CD4-positive, alpha-beta T cell treated with Interleukin-4 for 1 hour (primary cell): ENCODE measurements at regions not wholly inside any gene's neighbourhood (a gene's known extent, or its start where the extent isn't known, plus 50 kb on each side); places are given as distances from the start of the nearest gene placed in this dataset.
"Not testable (repeated sequence)": the region's sequence is repeated elsewhere in the genome, so short reads cannot be mapped to it uniquely, and the experiment has no call there.

Experiments
- DNase-seq, 2 donors: peaks; one replicate each; pipeline ENCODE4 v3.0.0-alpha.2; 2020 to 2022

DNA sequence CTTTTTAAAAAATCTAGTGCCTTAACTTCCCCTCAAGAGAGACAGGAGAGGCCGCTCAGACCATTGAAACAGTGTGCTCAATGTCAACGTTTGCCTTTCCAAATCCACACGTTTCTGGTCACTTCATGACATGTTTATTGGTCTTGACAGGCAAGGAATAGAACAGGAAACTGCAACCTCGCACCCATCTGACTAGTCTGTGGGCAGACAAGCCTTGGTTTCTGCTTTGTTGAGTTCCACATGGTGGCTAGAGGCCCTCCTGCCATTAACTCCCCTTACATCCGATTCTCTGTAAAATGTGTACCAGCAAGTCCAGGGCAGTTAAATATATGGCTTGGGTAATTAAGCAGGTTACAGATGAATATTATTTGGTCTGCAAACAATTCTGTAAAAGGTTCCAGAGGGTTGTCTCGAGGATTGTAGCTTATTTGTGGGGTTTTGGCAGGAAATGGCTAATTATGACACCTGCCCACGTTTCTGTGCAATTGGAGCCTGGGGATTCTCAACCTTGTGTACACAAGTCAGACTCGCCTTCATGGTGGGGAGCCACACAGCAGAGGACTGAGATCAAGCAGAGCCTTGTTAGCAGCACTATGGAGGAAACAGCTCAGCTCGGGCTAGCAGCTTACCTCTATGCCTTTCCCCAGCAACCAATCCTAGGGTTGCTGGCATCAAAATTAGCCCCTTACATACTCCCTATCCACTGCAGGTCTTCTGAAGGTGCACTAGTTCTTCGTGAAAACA, 317.5 kb upstream of the IGF1R start:
- DNase-seq, result no peak

DNA sequence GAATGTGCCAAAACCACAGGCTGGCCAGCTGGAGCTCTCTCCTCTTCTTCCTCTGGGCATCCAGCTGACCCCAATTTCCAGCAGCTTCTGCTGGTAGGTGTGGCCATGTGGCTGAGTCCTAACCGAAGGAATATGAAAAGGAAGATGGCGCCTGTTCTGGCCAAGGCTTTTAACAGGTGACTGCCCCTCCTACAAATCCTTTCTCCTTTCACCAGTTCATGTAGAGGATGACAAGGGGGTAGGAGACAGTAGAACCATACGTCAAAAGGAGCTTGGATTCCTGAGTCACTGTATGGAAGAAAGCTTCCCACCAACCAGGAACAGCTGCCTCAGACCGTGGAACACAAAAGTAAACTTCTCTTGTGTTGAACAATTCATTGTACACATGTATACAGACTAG, 316.7 kb upstream of the IGF1R start:
- no peak for DNase-seq

DNA sequence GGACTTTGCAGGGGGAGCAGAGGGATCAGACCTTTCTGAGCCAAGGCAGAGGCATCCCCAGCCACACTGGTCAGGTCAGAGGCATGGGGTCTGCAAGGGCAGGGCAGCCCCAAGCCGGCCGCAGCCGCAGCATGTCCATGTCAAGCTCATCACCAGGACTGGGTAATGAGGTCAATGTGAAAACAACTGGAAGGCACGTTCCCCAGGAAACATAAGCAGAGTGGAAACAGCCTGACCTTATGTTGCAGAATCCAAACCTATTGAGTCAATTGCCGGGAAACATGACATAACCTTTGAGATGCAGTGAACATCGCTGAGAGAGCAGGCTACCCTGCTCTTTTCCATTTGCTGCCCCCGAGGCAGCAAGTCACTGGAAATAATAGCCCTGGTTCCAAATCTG, 315.1 kb upstream of the IGF1R start:
- no peak for DNase-seq

DNA sequence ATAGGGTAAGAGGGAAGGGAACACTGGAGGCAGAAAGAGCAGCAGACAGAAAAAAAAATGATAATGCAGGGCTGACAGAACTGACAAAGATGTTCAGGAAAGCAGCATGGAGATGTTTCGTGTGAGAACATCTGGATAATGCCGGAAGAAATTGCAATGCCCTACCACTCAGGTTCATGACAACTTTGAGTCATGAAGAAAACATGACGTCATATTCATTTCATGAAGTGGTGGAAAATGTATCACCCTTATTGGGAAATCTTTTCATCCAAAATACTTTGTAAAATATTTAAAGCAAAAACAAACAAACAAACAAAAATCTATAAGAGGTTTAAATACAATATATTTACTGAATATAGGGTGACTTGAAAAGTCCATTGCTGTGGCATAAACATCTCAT, 305.4 kb upstream of the IGF1R start:
- no peak for DNase-seq

DNA sequence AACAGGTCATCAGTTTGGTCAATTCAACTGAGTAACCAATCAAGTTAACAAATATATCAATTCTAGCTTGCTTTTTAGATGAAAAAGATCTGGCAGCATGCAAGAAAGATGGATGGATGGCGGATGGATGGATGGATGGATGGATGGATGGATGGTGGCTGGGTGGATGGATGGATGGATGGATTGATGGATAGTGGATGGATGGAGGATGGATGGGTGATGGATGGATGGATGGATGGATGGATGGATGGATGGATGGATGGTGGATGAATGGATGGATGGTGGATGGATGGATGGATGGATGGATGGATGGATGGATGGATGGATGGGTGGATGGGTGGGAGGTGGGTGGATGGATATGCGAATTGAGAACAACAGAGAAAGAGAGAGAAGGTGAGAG, 303.7 kb upstream of the IGF1R start:
- DNase-seq, result no peak

GRCh38 chr15:98347001-98347400, 301.3 kb upstream of the IGF1R start:
- DNase-seq, result no peak

- DNase-seq, result no peak
Measured at GRCh38 chr15:98347866-98348265, 300.5 kb upstream of the IGF1R start.

DNA sequence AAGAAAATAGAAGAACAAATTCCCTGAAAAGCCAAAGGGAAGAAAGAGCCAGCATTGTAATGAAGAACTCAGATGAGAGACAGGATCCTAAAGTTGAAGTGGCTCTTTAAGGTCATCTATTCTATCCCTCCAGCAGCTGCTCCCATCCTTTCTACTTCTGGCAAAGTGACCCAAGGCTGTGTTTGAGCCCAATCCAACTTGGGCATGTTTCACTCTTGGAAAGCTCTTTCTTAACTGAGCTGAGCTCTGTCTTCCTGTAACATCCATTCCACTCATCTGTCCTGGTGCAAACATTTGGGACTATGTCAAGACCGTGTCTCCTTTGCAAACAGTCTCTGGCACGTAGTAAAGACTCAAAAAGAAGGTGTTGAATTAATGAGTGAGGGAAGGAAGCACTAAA, 298.1 kb upstream of the IGF1R start:
- DNase-seq, result no peak

DNA sequence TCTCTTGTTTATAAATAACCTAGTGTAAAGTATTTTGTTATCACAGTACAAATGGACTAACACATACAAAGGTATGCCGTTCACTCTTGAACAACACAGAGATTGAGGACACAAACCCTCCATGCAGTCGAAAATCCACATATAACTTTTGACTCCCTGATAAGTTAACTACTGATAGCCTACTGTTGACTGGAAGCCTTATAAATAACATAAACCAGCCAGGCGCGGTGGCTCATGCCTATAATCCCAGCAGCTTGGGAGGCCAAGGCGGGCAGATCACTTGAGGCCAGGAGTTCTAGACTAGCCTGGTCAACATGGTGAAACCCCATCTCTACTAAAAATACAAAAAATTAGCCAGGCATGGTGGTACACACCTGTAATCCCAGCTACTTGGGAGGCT, 290.1 kb upstream of the IGF1R start:
- DNase-seq, result not testable (repeated sequence)

GRCh38 chr15:98358971-98359370, 289.4 kb upstream of the IGF1R start:
- no peak for DNase-seq

DNA sequence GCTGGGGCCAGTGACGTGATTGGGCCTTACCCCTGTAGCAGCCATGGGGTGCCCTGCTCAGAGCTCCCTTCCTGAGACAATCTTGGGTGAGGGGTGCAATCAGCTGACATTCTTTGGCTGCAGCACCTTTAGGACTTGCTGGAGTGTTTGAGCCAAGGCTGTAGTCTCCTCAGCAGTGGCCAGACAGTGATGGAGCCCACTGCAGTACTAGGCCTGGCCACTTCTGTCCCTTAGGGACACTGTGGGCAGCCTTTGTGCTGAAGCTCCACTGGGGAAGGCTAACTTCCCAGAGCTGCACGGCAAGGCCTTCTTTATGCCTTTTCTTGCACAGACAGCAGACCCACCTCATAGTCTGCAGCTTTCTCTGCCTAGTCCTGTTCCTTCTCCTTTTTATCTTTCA, 284.9 kb upstream of the IGF1R start:
- no peak for DNase-seq

DNA sequence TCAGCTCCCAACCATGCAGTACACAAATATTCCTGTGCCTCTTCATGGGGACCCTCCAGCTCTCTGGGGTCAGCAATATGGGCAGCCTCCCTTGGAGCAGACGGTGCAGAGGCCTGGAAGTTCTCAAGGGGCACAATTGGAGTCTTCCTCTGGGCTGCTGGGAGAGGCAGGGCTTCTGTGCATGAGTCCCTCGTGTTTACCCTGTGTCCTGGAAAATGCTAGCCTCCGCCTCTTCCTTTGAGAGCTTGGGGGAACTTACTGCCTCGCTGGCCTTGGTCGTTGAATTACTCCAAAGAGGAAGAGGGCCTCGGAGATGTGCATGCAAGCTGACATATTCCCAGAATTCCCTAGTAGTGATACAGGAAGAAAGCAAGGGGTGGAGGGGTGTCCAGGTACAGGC, 284.4 kb upstream of the IGF1R start:
- no peak for DNase-seq

DNA sequence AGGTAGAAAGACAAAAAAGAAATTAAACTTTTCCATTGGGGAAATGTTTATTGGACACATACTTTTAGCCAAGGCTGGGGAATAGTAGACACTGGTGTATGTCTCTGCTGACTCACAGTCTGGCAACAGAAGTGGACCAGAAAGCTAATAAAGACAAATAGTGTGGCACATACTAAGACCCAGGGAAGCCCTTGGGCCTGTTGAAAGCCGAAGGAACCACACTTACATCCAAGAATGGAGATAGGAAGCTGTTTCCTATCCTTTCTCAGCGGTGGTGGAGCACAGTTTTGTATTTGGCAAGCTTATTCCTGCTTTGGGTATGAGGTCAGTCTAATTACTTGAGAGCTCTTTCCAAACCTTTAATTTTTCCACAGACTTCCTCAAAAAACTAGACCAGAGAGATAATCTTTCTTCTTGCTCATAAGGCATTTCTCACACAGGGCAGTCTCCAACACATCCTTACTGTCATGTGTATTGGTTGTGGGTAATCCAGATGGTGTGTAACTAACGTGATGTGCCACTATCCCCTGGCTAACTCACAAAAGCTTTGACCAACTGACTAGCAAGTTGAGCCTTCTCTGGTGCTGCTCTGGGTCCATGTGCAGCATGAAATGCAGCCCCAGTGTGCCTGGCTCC, 279.1 kb upstream of the IGF1R start:
- DNase-seq, result no peak

- DNase-seq, result no peak
Measured at GRCh38 chr15:98375513-98376340, 272.6 kb upstream of the IGF1R start.

DNA sequence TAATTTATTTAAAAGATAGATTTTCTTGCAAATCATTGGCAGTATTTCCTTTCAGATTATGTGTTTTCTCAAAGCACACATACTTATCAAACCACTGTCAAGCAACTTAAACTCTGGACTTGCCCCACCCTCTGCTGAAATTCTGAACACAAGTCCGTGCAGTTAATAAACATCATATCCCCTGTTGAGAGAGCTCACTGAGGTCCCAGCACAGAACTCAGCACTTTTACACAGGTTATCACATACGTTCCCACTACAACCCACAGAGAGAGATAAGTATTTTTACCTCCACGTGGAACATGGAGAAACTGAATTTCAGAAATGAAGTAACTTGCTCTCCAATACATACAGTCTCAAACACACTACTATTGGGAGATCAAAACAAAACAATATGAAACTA, 267.6 kb upstream of the IGF1R start:
- DNase-seq, result no peak

DNA sequence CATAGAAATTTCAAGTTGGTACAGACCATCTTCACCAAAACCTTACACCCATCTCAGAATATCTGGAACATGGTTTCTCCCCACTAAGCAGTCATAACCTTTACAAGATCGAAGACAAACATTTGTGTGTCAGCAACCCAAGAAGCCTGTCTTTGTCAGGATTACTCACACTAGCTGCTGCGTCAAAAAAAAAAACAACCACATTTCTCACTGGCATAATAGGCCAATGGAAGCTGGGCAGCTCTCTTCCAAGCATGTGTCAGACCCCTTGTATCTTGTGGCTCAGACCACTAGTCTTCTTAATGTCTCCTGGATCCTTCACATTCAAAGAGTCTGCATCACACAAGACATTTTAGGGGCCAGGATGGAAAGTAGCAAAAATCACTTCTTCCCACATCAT, 266.9 kb upstream of the IGF1R start:
- no peak for DNase-seq

DNA sequence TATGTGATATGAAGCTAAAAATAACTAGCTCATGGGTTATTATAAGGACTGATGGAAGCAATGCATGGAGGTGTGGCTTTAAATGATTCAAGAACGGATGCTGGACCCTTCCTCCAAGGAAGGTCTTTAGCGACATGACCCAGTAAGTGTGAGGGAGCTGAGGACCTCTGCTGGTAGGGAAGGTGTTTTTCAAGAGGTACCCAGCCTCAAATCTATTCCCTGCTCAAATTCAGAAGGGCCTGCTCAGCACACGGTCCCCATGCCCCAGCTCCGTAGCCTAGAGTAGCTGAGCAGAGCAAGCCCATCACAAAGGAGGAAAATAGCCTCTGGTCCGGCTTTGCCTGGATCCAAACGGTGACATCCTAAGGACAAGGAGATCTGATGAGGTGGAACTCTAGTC, 266.2 kb upstream of the IGF1R start:
- no peak for DNase-seq

- no peak for DNase-seq
Measured at GRCh38 chr15:98383571-98383970, 264.8 kb upstream of the IGF1R start.

GRCh38 chr15:98384328-98385029, 263.9 kb upstream of the IGF1R start:
- no peak for DNase-seq

GRCh38 chr15:98385752-98386381, 262.5 kb upstream of the IGF1R start:
- no peak for DNase-seq

GRCh38 chr15:98386561-98386960, 261.8 kb upstream of the IGF1R start:
- DNase-seq, result no peak

DNA sequence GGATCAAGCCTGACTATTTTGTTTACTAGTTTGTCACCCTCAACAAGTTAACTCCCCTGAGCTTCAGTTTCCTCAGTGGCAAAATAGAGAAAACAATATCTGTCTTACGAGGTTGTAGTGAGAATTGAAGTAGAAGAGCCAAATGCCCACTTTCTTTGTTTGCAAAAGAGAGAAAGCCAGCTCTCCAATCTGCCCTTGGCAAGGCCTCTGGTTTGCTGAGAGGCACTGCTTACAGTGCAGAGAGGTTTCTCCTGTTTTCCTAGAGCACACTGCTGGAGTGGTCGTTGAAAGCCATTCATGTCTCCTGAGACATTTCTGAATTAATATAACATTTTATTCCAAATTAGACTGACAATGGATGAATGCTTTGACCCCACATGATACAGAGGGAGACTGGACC, 260.5 kb upstream of the IGF1R start:
- DNase-seq, result no peak
